ENCODE measurements at regions not wholly inside any gene's neighbourhood (a gene's known extent, or its start where the extent isn't known, plus 50 kb on each side); places are given as distances from the start of the nearest gene placed in this dataset.

DNA sequence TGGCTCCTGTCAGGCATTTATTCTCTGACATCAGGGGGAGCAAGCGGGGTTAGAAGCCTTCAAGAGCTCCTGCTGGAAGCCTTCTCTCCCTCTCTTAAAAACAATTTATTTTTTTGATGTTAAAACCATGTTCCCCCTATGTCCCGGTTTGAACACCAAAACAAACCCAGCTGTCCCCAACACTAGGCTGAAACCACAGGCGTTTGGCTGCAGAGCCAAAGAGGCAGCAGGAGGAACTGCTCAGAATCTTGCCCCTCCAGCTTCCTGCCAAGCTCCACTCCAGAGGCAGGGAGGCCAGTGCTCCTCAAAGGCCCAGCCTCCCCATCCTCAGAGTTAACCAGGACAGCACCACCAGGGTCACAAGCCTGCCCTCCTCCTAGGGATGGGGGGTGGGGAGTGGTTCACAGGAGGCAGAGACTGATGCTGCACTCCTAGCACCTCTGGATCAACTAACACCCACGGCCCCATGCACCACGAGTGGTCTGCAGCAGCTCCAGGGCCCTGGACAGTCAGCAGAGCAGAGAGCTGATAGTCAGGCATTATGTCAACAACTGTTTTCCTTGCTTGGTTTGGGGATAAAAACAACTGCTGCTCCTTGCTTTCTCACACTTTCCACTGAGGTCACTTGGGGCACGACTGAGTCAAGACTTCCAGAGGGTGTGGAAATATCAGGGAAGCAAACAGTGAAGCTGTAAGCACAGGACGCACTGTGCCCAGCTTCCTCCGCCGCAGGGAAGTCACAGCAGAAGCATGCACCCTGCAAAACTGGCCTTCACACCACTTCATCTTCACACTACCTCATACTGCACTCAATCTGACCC lies 96.5 kb upstream of the ADRA1B start:
- DNase-seq (ENCODE audit: low read depth), result no peak

DNA sequence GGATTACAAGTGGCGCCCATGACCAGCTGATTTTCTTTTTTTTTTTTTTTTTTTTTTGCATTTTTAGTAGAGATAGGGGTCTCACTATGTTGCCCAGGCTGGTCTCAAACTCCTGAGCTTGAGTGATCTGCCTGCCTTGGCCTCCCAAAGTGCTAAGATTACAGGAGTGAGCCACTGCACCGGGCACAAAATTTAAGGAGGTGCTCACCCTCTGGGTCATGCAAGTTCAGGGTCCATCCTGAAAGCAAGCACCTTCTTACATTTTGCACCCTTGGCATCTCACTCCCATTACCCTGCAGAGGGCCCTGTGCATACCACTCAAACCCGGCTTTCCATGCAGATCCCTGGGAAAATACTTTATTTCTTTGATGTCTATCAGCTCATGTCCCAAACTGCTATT lies 95.6 kb upstream of the ADRA1B start:
- DNase-seq (ENCODE audit: low read depth), result no peak

DNA sequence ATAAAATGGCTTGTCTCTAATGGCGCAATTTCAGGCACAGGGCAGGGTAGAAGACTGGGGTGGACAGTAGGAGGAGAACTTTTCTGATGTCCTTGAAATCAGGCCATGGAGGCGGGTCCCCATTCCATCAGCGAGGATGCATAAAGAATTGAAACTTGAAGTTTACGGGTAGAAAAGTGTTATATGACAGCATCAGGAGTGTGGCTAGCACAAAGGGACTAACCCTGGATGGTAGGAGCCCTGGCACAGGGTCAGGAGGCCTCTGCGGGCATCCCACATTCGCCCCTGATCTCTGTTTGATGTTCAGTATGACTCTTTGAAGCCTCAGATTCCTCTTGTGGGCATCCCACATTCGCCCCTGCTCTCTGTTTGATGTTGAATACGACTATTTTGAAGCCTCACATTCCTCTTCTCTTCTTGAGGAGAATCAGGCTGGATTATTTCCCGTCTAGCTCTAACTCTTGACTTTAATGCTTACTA lies 94.8 kb upstream of the ADRA1B start:
- DNase-seq (ENCODE audit: low read depth), result no peak

DNA sequence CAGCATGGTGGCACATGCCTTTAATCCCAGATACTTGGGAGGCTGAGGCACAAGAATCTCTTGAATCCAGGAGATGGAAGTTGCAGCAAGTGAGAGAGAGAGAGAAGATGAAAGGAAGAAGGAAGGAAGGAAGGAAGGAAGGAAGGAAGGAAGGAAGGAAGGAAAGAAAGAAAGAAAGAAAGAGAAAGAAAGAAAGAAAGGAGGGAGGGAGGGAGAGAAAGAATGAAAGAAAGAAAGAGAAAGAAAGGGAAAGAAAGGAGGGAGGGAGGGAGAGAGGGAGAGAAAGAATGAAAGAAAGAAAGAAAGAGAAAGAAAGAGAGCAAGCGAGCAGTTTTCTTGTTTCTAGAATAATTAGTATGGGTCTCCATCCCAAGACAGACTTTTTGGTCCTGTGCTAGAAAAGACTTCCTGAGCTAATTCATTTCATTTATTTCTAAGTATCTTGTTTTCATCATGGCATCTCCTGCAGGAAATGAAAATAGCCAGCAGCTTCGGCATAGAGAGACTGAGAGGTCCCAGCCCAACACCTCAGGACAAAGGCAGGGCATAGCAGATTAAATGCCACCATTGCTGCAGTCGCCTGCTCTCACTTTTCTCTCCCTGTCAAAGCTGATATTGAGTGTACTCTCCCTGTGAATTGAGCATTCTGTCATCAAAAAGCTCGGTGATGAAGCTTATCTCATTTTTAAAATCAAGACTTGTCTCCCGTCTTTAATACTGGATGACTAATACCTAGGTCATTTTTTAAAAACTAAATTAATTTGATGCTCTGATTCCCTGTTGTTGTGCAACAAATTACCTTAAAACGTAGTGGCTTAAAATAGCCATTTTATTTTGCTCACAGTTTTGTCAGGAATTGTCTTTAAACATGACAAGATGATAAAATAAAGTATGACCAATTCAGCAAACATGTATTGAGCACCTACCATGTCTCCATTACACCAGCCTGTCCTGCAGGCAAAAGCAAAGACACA lies 91.8 kb upstream of the ADRA1B start:
- DNase-seq (ENCODE audit: low read depth), result no peak

DNA sequence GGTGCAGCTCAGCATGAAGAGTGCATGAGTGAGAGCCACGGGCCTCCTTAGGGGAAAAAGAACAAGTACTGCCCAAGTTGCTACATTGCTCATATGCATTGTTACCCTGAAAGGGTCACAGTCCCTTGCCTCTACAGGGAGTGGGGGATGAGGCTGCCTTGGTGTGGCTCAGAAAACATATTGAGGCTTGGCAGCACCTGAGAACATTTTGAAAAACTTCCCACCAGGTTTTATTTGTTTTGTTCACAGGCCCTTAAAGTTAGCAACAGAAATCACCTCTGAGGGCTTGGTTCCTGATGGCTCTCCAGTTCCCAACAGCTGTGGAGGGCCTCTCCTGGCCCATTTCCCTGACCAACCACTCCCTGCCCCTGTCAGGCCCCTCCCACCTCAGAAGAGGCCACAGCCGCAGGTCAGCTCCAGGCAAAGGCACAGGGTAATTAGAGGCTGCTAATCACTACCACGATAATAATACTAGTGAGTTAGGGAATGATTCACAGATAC lies 90.7 kb upstream of the ADRA1B start:
- no peak for DNase-seq (ENCODE audit: low read depth)

DNA sequence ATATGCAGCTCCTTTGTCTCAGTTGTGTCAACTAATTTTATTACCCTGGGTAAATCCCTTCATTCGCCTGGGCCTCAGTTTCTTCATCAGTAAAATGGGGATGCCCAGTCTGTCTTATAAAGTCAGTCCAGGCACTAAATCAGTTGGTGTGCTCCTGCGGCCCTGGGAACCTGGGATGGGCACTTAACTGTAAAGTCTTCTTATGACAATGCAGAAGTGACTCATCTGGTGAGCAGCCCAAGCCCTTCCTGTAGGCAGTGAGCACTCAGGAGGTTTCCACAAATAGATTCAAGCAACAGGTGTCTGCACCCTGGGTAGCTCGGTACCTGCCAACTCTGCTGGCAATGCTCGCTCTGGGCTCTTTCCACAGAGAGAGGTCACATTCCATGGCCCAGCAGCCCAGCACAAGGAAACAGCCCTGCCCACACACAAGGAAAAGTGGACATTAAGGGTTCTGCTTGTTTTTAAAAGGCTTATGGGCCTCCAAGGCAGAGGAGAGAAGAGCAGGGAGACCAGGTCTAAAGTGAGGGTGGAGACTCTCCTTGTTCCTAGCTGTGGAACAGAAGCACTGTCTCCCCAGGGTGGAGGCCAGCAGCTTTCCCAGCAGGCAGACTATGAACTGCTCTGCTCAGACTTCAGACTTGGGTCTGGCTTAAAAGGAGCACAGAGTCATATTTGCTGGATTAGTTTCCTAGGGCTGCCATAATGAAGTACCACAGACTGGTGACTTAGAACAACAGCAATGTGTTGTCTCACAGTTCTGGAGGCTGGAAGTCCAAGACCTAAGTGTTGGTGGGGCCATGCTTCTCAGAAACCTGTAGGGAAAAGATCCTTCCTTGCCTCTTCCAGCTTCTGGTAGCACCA lies 89.7 kb upstream of the ADRA1B start:
- DNase-seq (ENCODE audit: low read depth), result no peak

DNA sequence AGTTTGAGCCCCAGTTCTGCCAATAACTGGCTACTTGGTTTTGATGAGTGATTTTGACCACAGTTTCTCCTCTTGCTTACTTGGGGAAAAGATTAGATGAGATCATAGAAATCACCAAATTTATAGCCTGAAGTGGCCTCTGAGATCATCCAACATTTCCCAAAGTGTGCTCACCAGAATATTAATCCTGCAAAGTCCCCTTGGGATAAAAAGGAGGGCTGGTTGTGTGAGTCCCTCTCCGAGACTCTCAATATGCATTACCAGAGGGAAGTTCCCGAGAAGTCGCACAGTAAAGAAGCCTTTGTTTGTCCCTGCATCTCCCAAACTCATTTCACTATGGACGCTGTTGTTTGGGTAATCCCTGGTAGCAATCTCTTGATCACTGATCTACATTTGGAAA lies 88.4 kb upstream of the ADRA1B start:
- no peak for DNase-seq (ENCODE audit: low read depth)

DNA sequence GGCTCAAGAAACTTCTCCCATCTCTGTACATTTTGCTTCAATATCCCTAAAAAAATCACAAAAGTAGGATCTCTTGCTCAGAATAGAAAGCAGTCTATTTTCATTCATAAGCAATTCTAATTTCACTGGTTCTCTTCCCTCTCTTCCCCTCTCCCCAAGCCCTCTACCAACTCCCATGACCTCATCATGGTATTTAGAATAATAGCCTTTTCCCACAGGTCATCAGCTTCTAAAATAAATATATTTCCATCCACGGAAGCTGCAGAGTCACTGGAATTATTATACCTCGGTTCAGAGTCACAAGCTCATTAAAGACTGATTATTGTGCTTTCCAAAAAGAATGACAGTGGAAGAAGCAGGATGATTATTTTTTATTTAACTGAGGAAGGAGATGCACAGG lies 84.2 kb upstream of the ADRA1B start:
- DNase-seq (ENCODE audit: low read depth), result no peak

DNA sequence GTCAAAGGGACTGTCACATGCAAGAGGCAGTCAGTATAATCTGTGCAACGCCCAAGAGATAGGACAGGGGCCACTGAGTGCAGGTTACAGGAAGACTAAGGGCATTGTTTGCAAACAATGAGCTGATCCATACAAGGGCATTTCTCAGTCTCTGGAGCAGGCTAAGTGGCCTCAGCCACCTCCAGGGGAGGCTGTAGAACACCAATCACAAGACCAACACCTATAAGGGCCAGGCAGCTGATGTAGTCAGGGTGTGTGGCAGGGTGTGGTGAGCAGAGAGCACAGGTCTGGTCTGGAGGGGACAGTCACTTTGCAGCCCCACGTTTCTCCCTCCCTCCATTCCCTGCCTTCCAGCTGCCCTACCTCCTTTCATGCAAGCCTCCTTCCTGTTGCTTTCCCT lies 83.2 kb upstream of the ADRA1B start:
- no peak for DNase-seq (ENCODE audit: low read depth)

DNA sequence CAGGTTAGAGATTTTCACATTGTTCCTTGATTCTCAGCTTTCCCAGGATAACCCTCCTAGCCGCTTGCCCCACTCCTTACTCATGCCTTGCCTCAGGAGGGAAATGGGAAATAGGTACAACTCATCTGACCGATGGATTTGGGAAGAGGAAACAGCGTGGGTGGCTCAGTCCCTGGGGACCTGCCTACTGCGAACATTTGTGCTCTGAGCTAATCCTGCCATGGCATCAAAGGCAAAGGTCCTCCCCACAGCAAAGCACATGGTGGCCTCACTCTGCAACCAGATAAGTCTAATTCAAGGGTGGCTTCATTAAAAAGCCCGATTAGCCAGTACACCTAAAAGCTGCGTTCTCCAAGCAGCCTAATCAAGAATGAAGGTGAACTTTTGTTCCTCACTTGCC lies 82.4 kb upstream of the ADRA1B start:
- no peak for DNase-seq (ENCODE audit: low read depth)

DNA sequence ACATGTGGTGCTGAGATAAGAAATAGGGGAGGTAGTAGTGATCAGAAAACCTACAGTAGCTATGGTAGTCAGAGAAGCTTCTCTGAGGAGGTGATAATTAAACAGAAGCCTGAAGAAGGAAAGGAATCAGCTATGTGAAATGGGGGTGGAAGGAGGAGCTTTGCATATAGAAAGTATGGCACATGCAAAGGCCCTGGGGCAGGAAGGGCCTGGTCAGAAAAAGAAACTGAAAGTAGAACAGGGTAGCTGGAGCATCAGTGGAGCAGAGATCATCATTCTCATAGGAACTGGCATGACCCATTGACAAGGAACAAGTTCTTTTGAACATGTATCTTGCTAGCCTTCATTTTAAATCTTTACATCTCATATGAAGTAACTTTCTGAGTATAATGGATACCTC lies 80.7 kb upstream of the ADRA1B start:
- no peak for DNase-seq (ENCODE audit: low read depth)

DNA sequence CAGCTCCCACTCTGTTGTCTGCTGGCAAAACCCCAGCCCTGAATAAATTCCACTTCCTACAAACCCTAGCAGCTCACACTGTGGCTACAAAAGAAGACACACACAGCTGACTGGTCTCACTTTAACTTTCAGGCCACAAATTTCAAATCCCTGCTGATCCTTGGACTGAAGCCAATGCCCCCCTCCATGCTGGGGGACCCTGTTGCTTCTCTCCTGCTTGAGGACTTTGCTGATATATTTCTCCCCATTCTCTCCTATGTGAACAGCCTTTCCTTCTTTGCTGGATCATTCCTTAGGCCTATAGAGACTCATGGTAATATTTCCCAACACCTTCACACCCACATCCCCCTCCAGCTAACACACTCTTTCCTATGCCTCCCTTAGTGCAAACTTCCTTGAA lies 79.6 kb upstream of the ADRA1B start:
- no peak for DNase-seq (ENCODE audit: low read depth)

DNA sequence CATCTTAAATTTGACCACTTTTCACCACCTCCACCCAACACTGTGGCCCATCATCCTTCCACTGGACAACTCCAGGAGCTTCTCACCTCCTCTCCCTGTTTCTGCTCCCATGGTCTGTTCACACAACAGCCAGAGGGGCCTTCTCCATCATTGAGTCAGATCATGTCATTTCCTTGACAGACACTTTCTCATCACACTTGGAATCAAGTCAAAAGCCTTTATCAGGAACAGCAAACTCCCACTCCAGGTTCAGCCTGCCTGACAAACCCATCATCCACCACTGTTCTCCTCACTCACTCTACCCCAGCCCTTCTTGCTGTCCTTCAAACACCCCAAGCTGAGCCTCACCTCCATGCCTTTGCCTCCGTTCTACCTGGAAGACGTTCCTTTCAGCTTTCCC lies 78.4 kb upstream of the ADRA1B start:
- DNase-seq (ENCODE audit: low read depth), result no peak

DNA sequence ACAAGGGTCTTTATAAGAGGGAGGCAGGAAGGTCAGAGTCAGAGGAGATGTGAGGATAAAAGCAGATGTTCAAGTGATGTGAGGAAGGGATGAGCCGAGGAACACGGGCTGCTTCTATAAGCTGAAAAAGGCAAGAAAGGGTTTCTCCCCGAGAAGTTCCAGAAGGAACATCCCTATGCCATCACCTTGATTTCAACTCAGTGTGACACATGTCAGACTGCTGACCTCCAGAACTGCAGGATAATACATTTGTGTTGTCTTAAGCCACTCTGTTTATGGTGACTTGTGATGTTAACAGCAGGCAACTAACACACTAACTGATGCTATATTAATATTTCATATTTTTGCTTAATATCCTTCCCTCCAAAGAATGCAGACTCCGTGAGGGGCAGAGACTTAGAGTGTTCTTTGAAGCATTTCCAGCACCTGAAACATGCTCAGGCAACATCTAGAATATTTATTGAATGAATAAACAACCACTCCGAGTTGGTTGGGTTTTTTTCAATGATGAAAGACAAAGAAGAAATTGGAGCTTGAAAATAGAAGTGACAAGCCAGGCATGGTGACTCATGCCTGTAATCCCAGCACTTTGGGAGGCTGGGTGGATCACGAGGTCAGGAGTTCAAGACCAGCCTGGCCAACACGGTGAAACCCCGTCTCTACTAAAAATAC lies 77.6 kb upstream of the ADRA1B start:
- no peak for DNase-seq (ENCODE audit: low read depth)

DNA sequence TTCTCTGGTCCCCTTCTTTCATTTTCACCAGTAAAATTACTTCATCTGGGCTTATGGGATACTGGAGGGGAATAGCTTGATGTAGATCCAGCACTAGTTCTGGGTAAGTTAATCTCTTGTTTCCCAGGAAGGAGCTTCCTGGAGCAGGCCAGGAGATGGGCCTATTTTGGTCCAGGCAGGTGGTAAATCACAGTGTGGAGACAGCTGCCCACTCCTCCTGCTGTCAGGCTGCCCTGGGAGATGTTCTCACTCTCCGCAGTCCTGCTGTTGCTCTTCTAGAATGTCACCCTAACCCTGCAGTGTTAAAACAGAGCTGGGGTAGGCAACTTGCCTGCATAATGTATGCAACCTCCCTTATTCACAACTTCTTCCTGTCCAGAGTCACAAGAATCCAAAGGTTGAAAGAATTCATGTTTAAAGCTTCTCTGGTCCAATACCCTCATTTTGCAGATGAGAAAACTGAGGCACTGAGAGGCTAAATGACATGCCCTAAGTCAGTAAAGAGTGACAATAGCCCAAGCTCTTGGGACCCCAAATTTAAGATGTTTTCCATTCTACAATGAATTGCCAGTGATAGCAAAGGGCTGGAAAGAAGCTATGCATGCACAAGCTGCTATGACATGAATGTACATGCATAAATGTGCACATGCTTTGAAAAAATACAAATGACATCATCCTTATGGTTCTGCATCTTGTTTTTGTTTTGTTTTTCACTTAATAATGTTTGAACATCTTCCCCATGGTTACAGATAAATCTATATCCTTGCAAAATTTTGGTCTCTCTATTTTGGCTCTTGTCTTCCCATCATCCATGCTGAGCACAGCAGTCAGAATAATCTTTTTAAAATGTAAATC lies 71.8 kb upstream of the ADRA1B start:
- no peak for DNase-seq (ENCODE audit: low read depth)

DNA sequence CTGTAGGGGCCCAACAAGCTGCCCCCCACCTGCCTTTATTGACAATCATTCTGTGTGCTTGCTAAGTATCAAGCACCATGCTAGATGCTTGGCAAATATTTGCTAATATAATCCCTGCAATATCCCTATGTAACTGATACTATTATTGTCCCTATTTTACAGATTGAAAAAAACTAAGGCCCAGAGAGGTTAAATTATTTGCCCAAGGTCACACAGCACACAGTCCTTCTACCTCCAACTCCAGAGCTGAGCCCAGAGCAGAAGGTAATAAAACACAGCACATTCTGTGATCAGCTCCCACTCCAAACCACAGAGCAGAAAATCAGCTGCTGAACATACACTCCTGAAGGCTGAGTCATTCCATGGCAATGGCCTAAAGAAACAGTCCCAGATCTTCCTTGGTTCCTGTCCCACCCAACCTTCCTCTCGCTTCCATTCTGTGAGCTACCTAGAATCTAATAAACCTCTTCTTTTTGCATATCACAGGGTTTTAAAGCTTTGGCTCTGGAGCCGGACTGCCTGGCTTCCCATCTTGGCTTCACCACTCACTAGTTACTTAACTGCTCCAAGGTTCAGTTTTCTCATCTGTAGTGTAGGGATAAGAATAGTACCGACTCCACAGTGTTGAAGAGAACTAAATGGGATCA lies 66.7 kb upstream of the ADRA1B start:
- DNase-seq (ENCODE audit: low read depth), result no peak

DNA sequence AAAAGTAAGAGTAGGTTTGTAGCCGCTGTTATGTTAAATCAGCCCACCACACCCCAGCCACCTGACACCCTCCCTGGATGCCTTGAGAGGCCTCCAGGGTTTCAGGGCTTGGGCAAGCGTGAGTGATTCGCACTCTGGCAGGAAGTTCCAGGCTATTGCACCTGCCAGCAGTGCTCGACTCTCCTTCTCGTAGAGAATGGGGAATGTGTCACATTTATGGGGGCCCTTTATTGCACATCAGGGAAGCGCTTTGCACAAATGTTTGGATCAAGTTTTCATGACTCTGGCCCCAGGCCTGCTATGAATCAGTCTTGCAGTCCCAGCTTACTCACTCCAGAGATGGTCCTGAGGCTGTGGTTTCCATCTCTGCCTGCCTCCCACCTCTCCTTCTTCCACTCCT lies 66.1 kb upstream of the ADRA1B start:
- DNase-seq (ENCODE audit: low read depth), result no peak

DNA sequence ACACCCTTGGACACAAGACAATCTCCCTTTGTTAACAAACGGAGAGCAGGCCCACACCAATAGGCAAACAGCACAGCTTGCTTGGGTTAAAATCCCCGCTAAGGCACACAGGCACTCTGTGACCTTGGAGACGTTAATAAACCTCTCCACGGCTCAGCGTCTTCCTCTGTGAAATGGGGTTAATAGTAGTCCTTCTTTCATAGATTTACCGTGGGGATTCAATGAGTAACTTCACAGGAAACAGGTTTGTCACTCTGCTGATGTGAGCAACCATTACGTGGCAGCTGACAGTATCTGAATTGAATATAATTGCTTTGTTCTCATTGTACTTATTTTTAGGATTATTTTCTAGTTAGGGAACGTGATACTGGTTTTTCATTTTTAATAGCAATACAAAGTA lies 65.2 kb upstream of the ADRA1B start:
- no peak for DNase-seq (ENCODE audit: low read depth)

DNA sequence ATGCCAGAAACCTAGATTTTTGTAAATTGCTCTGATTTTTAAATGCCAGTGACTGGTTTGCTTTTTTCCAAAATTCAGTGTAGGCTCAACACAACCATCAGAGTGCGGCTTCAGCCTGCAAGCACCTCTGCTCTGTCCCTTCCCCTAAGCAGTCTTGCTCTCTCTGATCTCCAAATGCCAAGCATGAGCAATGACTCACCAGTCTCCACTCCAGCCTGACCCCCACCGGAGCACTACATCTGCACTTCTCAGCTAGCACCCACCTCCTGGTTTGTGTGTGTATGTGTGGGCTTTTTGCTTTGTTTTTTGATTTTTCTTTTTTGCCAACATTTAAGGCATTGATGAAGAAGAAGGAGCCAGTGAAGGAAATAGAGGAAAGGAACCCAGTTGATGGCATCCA lies 61.4 kb upstream of the ADRA1B start:
- DNase-seq (ENCODE audit: low read depth), result no peak

Data from stimulated activated CD8-positive, alpha-beta memory T cell treated with anti-CD3 and anti-CD28 coated beads, Interleukin-4, amount 100 ng/mL, for 24 hours (primary cell).